Prostate gland (tissue), 2 donors: ENCODE measurements at regions not wholly inside any gene's neighbourhood (a gene's known extent, or its start where the extent isn't known, plus 50 kb on each side); places are given as distances from the start of the nearest gene placed in this dataset.

Experiments used
- CTCF ChIP-seq, 4 experiments: fragments of 200-600 bp in 2 of 4; fragments of 450-650 bp in 2 of 4; sonication (generic) in 2 of 4; IDR thresholded peaks; 1 replicate in 3 of 4; 2 replicates in 1 of 4; pipeline ENCODE4 v1.5.1; 2016 to 2019; ENCODE audit warnings: antibody characterized with exemption in 4 of 4, mild to moderate bottlenecking in 2 of 4, moderate library complexity in 2 of 4
- POLR2A ChIP-seq: fragments of 450-650 bp; IDR thresholded peaks from one replicate; pipeline ENCODE4 v1.6.1; 2016; ENCODE audit warnings: antibody characterized with exemption, mild to moderate bottlenecking

- TF ChIP-seq CTCF (IDR thresholded peaks at IDR 0.05) (no peak), POLR2A (no peak)
Measured at GRCh38 chr13:103758222-103758621, 692.0 kb upstream of the SLC10A2 start.
